CD4-positive, alpha-beta T cell treated with Interleukin-15 for 1 hour (primary cell): ENCODE measurements at regions not wholly inside any gene's neighbourhood (a gene's known extent, or its start where the extent isn't known, plus 50 kb on each side); places are given as distances from the start of the nearest gene placed in this dataset.
"Not testable (repeated sequence)": the region's sequence is repeated elsewhere in the genome, so short reads cannot be mapped to it uniquely, and the experiment has no call there.

Source experiments
- DNase-seq: peaks from one replicate; pipeline ENCODE4 v3.0.0-alpha.2; 2020

GRCh38 chr13:21883713-21884112, 212.8 kb downstream of the FGF9 start:
- DNase-seq: no peak

GRCh38 chr13:21884299-21884909, 213.5 kb downstream of the FGF9 start:
- no peak for DNase-seq

GRCh38 chr13:21884965-21885567, 214.2 kb downstream of the FGF9 start:
- DNase-seq: no peak

- DNase-seq: no peak
Measured at GRCh38 chr13:21885714-21886224, 214.9 kb downstream of the FGF9 start.

- DNase-seq: no peak
Measured at GRCh38 chr13:21889651-21890050, 218.8 kb downstream of the FGF9 start.

GRCh38 chr13:21890220-21890619, 219.3 kb downstream of the FGF9 start:
- DNase-seq: not testable (repeated sequence)

- no peak for DNase-seq
Measured at GRCh38 chr13:21894091-21894490, 223.2 kb downstream of the FGF9 start.

GRCh38 chr13:21894703-21895699, 224.1 kb downstream of the FGF9 start:
- no peak for DNase-seq

GRCh38 chr13:21895779-21896178, 224.9 kb downstream of the FGF9 start:
- no peak for DNase-seq

GRCh38 chr13:21897161-21897560, 226.3 kb downstream of the FGF9 start:
- no peak for DNase-seq

GRCh38 chr13:21898459-21898858, 227.6 kb downstream of the FGF9 start:
- no peak for DNase-seq

GRCh38 chr13:21898945-21899344, 228.1 kb downstream of the FGF9 start:
- DNase-seq: no peak

GRCh38 chr13:21901336-21901735, 230.5 kb downstream of the FGF9 start:
- no peak for DNase-seq

GRCh38 chr13:21901811-21902708, 231.2 kb downstream of the FGF9 start:
- DNase-seq: no peak

- no peak for DNase-seq
Measured at GRCh38 chr13:21902709-21903098, 231.8 kb downstream of the FGF9 start.

GRCh38 chr13:21905486-21905885, 234.6 kb downstream of the FGF9 start:
- no peak for DNase-seq

- no peak for DNase-seq
Measured at GRCh38 chr13:21909331-21909730, 238.5 kb downstream of the FGF9 start.

- DNase-seq: no peak
Measured at GRCh38 chr13:21910546-21910945, 239.7 kb downstream of the FGF9 start.

- no peak for DNase-seq
Measured at GRCh38 chr13:21911646-21912298, 240.9 kb downstream of the FGF9 start.

GRCh38 chr13:21913010-21913409, 242.1 kb downstream of the FGF9 start:
- no peak for DNase-seq

- DNase-seq: no peak
Measured at GRCh38 chr13:21917086-21918015, 246.5 kb downstream of the FGF9 start.
